Astrocyte (in vitro differentiated cells and primary cell): ENCODE measurements at regions not wholly inside any gene's neighbourhood (a gene's known extent, or its start where the extent isn't known, plus 50 kb on each side); places are given as distances from the start of the nearest gene placed in this dataset.

Source experiments
- EZH2 ChIP-seq: IDR thresholded peaks from 2 replicates; pipeline ENCODE4 v1.6.1; 2012; ENCODE audit warnings: mild to moderate bottlenecking, low read length, inconsistent platforms; ENCODE audit not compliant: insufficient read depth
- TF ChIP-seq, protein P1 (sequence below): IDR thresholded peaks from 2 replicates; pipeline ENCODE4 v1.5.1; 2011; ENCODE audit warnings: low read depth, mild to moderate bottlenecking, inconsistent platforms, low read length, moderate library complexity; ENCODE audit not compliant: insufficient read depth

DNA sequence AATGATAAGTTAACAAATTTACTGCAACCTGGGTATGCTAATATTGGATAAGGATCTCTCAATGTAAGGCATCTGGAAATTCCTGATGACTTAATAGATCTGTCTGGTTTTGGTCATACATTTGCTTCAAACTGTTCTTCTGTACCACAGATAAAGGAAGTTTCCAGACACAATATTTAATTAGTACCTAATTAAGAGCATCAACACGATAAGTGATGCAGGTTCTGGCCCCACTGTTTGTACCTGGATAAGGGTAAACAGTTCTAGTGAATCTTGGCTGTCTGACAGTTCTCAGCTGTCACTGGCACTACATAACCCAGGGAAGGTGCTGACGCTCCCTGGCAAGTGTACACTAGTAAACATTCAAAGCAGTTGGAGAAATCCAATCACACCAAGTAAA, 165.6 kb downstream of the MZT1 start:
- TF ChIP-seq, protein P1, sequence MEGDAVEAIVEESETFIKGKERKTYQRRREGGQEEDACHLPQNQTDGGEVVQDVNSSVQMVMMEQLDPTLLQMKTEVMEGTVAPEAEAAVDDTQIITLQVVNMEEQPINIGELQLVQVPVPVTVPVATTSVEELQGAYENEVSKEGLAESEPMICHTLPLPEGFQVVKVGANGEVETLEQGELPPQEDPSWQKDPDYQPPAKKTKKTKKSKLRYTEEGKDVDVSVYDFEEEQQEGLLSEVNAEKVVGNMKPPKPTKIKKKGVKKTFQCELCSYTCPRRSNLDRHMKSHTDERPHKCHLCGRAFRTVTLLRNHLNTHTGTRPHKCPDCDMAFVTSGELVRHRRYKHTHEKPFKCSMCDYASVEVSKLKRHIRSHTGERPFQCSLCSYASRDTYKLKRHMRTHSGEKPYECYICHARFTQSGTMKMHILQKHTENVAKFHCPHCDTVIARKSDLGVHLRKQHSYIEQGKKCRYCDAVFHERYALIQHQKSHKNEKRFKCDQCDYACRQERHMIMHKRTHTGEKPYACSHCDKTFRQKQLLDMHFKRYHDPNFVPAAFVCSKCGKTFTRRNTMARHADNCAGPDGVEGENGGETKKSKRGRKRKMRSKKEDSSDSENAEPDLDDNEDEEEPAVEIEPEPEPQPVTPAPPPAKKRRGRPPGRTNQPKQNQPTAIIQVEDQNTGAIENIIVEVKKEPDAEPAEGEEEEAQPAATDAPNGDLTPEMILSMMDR, result no peak
- TF ChIP-seq EZH2, result no peak
